Activated naive CD8-positive, alpha-beta T cell treated with anti-CD3 and anti-CD28 coated beads, Interleukin-2, amount 50 U/mL, for 24 hours (primary cell): ENCODE measurements at regions not wholly inside any gene's neighbourhood (a gene's known extent, or its start where the extent isn't known, plus 50 kb on each side); places are given as distances from the start of the nearest gene placed in this dataset.
"Not testable (repeated sequence)": the region's sequence is repeated elsewhere in the genome, so short reads cannot be mapped to it uniquely, and the experiment has no call there.

Source experiments
- ATAC-seq: fragments of 150-1000 bp; cut with Tn5 transposase; one replicate; pipeline ENCODE4 v1.10.0; 2021
- DNase-seq: peaks from one replicate; pipeline ENCODE4 v3.0.0; 2021
- H3K27ac Mint-ChIP-seq: one replicate; pipeline ENCODE4 v1.8.0; 2021; ENCODE audit warnings: mild to moderate bottlenecking, mixed read lengths
- H3K27me3 Mint-ChIP-seq: one replicate; pipeline ENCODE4 v1.8.0; 2021; ENCODE audit warnings: mixed read lengths
- H3K36me3 Mint-ChIP-seq: one replicate; pipeline ENCODE4 v1.8.0; 2021; ENCODE audit warnings: low read depth, mixed read lengths
- H3K4me1 Mint-ChIP-seq: one replicate; pipeline ENCODE4 v1.8.0; 2021; ENCODE audit warnings: mixed read lengths
- H3K4me3 Mint-ChIP-seq: one replicate; pipeline ENCODE4 v1.8.0; 2021; ENCODE audit warnings: mild to moderate bottlenecking, moderate library complexity, mixed read lengths
- H3K9me3 Mint-ChIP-seq: one replicate; pipeline ENCODE4 v1.8.0; 2021; ENCODE audit warnings: mixed read lengths

DNA sequence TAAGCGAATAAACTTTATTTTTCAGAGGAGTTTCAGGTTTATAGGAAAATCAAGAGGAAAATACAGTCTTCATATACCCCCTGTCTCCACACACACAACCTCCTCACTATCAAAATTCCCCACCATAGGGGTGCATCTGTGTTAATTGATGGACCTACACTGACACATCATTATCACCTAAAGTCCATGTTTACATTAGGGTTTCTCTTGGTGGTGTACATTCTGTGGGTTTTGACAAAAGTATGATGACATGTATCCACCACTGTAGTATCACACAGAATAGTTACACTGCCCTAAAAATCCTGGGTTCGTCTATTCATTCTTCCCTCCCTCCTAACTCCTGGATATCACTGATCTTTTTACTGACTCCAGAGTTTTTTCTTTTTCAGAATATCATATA is 654.2 kb downstream of the UQCRFS1 start:
- Mint-ChIP-seq H3K9me3 (no peaks in the 10 kb centered on the region), H3K4me3 (no peak overlapping the region), H3K4me1 (no peaks in the 10 kb centered on the region), H3K27me3 (no peaks in the 10 kb centered on the region), H3K27ac (no peak overlapping the region), H3K36me3 (no peaks in the 10 kb centered on the region)
- DNase-seq, result no peak
- ATAC-seq, result no peak

GRCh38 chr19:28556371-28556770 is 656.6 kb downstream of the UQCRFS1 start:
- H3K27me3 Mint-ChIP-seq, result no peaks in the 10 kb centered on the region
- no peaks in the 10 kb centered on the region for H3K9me3 Mint-ChIP-seq
- H3K4me1 Mint-ChIP-seq, result peaks cover 11% of the 10 kb centered on the region
- ATAC-seq (no peak), DNase-seq (no peak)
- H3K36me3 Mint-ChIP-seq, result peaks cover 2% of the 10 kb centered on the region
- H3K4me3 Mint-ChIP-seq, result no peak overlapping the region
- no peak overlapping the region for H3K27ac Mint-ChIP-seq

- H3K27ac Mint-ChIP-seq, result no peak overlapping the region
- no peaks in the 10 kb centered on the region for H3K27me3 Mint-ChIP-seq
- ATAC-seq, result no peak
- peaks cover 11% of the 10 kb centered on the region for H3K4me1 Mint-ChIP-seq
- no peak overlapping the region for H3K4me3 Mint-ChIP-seq
- H3K9me3 Mint-ChIP-seq, result no peaks in the 10 kb centered on the region
- no peak for DNase-seq
- peaks cover 2% of the 10 kb centered on the region for H3K36me3 Mint-ChIP-seq
Measured at GRCh38 chr19:28555317-28555716, 657.6 kb downstream of the UQCRFS1 start.

DNA sequence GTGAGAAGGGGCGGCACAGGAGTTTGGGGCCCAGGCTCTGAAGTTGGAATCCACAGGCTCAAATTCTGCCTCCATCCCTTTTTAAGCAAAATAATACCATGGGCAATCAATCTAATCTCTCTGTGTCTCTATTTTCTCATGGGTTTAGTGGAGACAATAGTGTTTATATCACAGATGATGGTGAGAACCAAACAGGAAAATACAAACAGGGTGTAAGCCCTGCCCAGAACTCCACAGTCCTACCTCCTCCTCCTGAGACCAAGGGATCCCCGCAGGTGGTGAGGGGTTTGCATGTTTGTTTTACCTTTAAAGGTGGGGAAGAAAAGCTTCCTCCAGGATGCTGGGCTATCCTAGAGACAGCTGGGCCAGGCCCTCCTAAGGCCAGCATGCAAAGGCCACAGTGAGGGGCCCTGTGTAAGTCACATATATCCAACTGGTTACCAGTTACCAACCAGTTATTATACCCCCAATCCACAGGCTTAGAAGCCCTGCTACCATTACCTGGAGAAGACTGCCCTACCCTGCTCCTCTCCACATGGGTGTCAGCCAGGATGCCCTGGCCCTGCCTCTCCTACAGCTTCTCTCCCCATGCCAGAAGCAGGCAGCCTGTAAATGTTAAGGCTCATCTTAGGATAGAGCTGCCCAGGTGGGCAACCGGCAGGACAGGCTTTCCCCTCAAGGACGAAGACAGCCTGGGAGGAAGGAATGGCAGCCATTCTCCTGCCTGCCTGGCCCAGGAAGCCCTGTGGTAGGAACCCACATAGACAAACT is 658.4 kb downstream of the UQCRFS1 start:
- no peaks in the 10 kb centered on the region for H3K27me3 Mint-ChIP-seq
- no peaks in the 10 kb centered on the region for H3K9me3 Mint-ChIP-seq
- H3K36me3 Mint-ChIP-seq, result peaks cover 2% of the 10 kb centered on the region
- H3K27ac Mint-ChIP-seq, result no peak overlapping the region
- DNase-seq (no peak), ATAC-seq (no peak)
- peaks cover 11% of the 10 kb centered on the region for H3K4me1 Mint-ChIP-seq
- no peak overlapping the region for H3K4me3 Mint-ChIP-seq

- DNase-seq (no peak), ATAC-seq (no peak)
- H3K36me3 Mint-ChIP-seq, result peaks cover 2% of the 10 kb centered on the region
- H3K27ac Mint-ChIP-seq, result no peak overlapping the region
- H3K4me3 Mint-ChIP-seq, result no peak overlapping the region
- no peaks in the 10 kb centered on the region for H3K9me3 Mint-ChIP-seq
- no peaks in the 10 kb centered on the region for H3K27me3 Mint-ChIP-seq
- H3K4me1 Mint-ChIP-seq, result peaks cover 11% of the 10 kb centered on the region
Measured at GRCh38 chr19:28553764-28554163, 659.2 kb downstream of the UQCRFS1 start.

DNA sequence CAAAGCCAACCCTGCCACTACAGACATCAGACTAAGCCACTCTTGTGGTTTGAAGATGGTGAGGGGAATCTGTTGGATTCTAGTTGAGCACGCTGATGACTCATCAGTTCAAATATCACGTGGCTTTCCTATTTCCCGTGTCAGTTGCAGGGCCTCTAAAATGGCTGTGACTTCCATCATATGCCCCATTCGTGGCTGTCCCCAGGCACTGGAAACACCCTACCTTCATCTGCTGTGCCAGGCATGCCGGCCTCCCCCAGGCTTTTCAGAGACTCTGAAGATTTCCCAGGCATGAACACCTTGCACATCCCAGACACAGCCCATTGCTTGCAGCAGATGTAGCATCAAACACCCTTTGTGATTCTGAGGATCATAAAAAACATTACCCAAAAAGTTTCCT is 659.9 kb downstream of the UQCRFS1 start:
- no peaks in the 10 kb centered on the region for H3K9me3 Mint-ChIP-seq
- H3K4me1 Mint-ChIP-seq, result peaks cover 11% of the 10 kb centered on the region
- peaks cover 2% of the 10 kb centered on the region for H3K36me3 Mint-ChIP-seq
- no peak overlapping the region for H3K4me3 Mint-ChIP-seq
- H3K27ac Mint-ChIP-seq, result no peak overlapping the region
- DNase-seq (no peak), ATAC-seq (no peak)
- H3K27me3 Mint-ChIP-seq, result no peaks in the 10 kb centered on the region

DNA sequence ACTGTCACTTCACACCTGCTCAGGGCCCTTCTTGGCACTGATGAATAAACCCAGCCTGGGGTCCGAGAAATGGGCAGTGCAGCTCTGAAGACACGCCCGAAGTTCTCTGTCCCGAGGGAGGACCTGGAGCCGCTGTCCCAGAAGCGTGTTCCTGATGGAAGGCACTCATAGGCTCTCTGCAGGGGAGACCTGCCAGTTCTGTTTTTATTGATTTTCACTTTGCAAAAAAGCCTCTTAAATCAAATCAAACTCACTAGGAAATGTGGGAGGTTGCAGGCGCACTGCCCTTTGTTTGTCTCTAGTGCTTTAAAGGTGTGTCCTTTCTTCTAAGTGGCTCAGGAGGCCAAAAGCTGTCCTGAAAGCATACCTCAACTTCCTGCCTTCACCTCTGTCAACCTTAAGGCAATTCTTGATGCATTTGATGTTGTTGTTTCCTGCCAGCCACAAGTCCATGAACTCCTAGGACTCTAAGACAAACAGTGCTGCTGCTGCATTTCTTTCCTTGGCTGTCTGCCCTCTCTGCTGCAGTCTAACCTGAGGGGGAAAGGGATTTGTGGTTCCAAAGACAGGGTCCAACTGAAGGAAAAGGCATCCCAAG is 663.2 kb downstream of the UQCRFS1 start:
- Mint-ChIP-seq H3K4me1 (peaks cover 11% of the 10 kb centered on the region), H3K9me3 (no peaks in the 10 kb centered on the region), H3K27me3 (peaks cover 2% of the 10 kb centered on the region), H3K4me3 (no peak overlapping the region), H3K27ac (no peak overlapping the region), H3K36me3 (peaks cover 2% of the 10 kb centered on the region)
- ATAC-seq (no peak), DNase-seq (no peak)

- no peak for ATAC-seq
- no peak overlapping the region for H3K27ac Mint-ChIP-seq
- no peak overlapping the region for H3K4me3 Mint-ChIP-seq
- H3K36me3 Mint-ChIP-seq, result no peaks in the 10 kb centered on the region
- H3K27me3 Mint-ChIP-seq, result peaks cover 2% of the 10 kb centered on the region
- no peaks in the 10 kb centered on the region for H3K9me3 Mint-ChIP-seq
- no peak for DNase-seq
- no peaks in the 10 kb centered on the region for H3K4me1 Mint-ChIP-seq
Measured at GRCh38 chr19:28546148-28546685, 666.7 kb downstream of the UQCRFS1 start.

GRCh38 chr19:28545397-28545796 is 667.6 kb downstream of the UQCRFS1 start:
- not testable (repeated sequence) for H3K4me1 Mint-ChIP-seq, H3K9me3 Mint-ChIP-seq, H3K27me3 Mint-ChIP-seq, H3K27ac Mint-ChIP-seq, DNase-seq, ATAC-seq, H3K4me3 Mint-ChIP-seq, H3K36me3 Mint-ChIP-seq

- Mint-ChIP-seq H3K27me3 (peaks cover 2% of the 10 kb centered on the region), H3K27ac (no peak overlapping the region), H3K9me3 (no peaks in the 10 kb centered on the region), H3K4me3 (no peak overlapping the region), H3K4me1 (no peaks in the 10 kb centered on the region), H3K36me3 (no peaks in the 10 kb centered on the region)
- DNase-seq, result no peak
- no peak for ATAC-seq
Measured at GRCh38 chr19:28544451-28545261, 668.3 kb downstream of the UQCRFS1 start.

DNA sequence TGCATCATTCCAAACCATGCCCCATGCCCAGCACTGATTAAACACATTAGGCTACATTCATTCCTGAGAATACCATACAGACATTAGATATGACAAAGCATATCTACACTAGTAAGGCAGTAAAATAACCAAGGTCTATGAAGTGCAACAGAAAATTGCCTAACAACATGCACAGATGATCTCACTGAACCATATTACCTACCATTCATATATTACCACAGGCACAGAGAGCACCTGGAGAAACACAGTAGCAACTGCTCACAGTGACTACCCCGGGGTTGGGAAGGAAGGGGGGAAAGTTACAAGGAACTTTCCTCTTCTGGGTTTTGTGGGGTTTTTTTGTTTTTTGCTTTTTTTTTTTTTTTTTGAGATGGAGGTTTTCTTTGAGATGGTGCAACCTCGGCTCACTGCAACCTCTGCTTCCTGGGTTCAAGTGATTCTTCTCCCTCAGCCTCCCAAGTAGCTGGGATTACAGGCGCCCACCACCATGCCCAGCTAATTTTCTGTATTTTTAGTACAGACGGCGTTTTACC is 669.6 kb downstream of the UQCRFS1 start:
- Mint-ChIP-seq H3K27me3 (peaks cover 2% of the 10 kb centered on the region), H3K9me3 (no peaks in the 10 kb centered on the region), H3K4me1 (no peaks in the 10 kb centered on the region), H3K36me3 (no peaks in the 10 kb centered on the region), H3K27ac (no peak overlapping the region), H3K4me3 (no peak overlapping the region)
- DNase-seq (no peak), ATAC-seq (no peak)

GRCh38 chr19:28542394-28543243 is 670.3 kb downstream of the UQCRFS1 start:
- DNase-seq (no peak), ATAC-seq (no peak)
- Mint-ChIP-seq H3K9me3 (no peaks in the 10 kb centered on the region), H3K4me1 (no peaks in the 10 kb centered on the region), H3K36me3 (no peaks in the 10 kb centered on the region), H3K27me3 (peaks cover 2% of the 10 kb centered on the region), H3K4me3 (no peak overlapping the region), H3K27ac (no peak overlapping the region)

DNA sequence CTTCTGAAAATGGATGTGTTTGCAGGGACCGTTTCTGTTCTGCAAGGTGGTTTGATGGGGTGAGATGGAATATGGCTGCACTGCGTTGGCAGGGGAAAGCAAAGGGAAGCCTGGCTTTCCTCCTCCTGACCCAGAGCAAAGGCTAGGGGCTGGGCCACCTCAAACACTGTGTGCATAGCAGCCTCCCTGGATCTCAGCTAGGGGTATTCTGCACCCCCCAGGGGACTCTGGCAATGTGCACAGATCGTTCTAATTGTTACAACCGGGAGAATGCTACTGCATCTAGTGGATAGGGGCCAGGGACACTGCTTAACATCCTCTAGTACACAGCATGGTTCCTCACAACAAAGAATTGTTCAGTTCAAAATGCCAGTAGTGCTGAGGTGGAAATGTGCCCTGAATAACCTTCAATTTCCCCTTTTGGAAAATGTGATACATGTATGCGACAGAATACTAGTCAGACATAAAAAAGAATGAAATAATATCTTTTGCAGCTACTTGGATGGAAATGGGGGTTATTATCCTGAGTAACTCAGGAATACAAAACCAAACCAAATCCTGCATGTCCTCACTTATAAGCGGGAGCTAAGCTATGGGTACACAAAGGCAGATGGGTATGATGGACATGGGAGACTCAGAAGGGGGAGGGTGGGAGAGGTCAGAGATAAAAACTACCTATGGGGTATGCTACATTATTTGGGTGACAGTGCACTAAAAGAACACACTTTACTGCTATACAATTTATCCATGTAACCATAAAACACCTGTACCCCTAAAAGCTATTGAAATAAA is 671.2 kb downstream of the UQCRFS1 start:
- Mint-ChIP-seq H3K4me1 (no peaks in the 10 kb centered on the region), H3K27ac (no peak overlapping the region), H3K4me3 (no peak overlapping the region), H3K36me3 (no peaks in the 10 kb centered on the region), H3K27me3 (peaks cover 2% of the 10 kb centered on the region), H3K9me3 (peaks cover 3% of the 10 kb centered on the region)
- DNase-seq (no peak), ATAC-seq (no peak)
